HAP-1 (cell line): ENCODE measurements at regions not wholly inside any gene's neighbourhood (a gene's known extent, or its start where the extent isn't known, plus 50 kb on each side); places are given as distances from the start of the nearest gene placed in this dataset.

Experiments
- DNase-seq, 2 experiments: peaks; one replicate each; pipeline ENCODE4 v3.0.0-alpha.2; 2016 to 2020; ENCODE audit warnings: low spot score in 2 of 2
- H3K27me3 ChIP-seq: fragments of 250-450 bp; sonication (Bioruptor Pico); 2 replicates; pipeline ENCODE4 v1.5.1; 2020; ENCODE audit warnings: low read depth, mild to moderate bottlenecking, moderate library complexity
- H3K36me3 ChIP-seq: fragments of 250-450 bp; sonication (Bioruptor Pico); replicated peaks from 2 replicates; pipeline ENCODE4 v1.5.1; 2020; ENCODE audit warnings: mild to moderate bottlenecking
- H3K4me1 ChIP-seq: fragments of 250-450 bp; sonication (Bioruptor Pico); 2 replicates; pipeline ENCODE4 v1.5.1; 2020; ENCODE audit warnings: mild to moderate bottlenecking
- H3K4me3 ChIP-seq: fragments of 250-450 bp; sonication (Bioruptor Pico); 2 replicates; pipeline ENCODE4 v1.5.1; 2020; ENCODE audit warnings: mild to moderate bottlenecking, moderate library complexity
- H3K9me3 ChIP-seq: fragments of 250-450 bp; sonication (Bioruptor Pico); 2 replicates; pipeline ENCODE4 v1.5.1; 2020; ENCODE audit warnings: mild to moderate bottlenecking, moderate library complexity
- in situ Hi-C: fragments of 300-500 bp; cut with MboI; formaldehyde crosslinking; loops from 3 replicates; pipeline ENCODE4 v1.14.3; 2020; ENCODE audit warnings: low sequenced_read_pairs, inconsistent platforms, mixed read lengths

- H3K4me3 ChIP-seq, result no peak overlapping the region
- DNase-seq, result no peak
- no peaks in the 10 kb centered on the region for H3K36me3 ChIP-seq
- no peaks in the 10 kb centered on the region for H3K9me3 ChIP-seq
- H3K4me1 ChIP-seq, result peaks cover 27% of the 10 kb centered on the region
- in situ Hi-C loops, result no loop called here
- H3K27me3 ChIP-seq, result no peaks in the 10 kb centered on the region
Observed at GRCh38 chr2:42932271-42933151, 140.1 kb upstream of the HAAO start.

GRCh38 chr2:42931818-42932195 is 139.4 kb upstream of the HAAO start:
- no peaks in the 10 kb centered on the region for H3K9me3 ChIP-seq
- no peak for DNase-seq
- in situ Hi-C loops, result no loop called here
- peaks cover 27% of the 10 kb centered on the region for H3K4me1 ChIP-seq
- no peaks in the 10 kb centered on the region for H3K36me3 ChIP-seq
- H3K4me3 ChIP-seq, result no peak overlapping the region
- no peaks in the 10 kb centered on the region for H3K27me3 ChIP-seq

GRCh38 chr2:42931146-42931817 is 138.9 kb upstream of the HAAO start:
- DNase-seq, result no peak
- Histone ChIP-seq H3K4me1 (peaks cover 27% of the 10 kb centered on the region), H3K4me3 (no peak overlapping the region), H3K36me3 (no peaks in the 10 kb centered on the region), H3K9me3 (no peaks in the 10 kb centered on the region), H3K27me3 (no peaks in the 10 kb centered on the region)
- in situ Hi-C loops, result no loop called here

- no peak for DNase-seq
- no peaks in the 10 kb centered on the region for H3K9me3 ChIP-seq
- H3K36me3 ChIP-seq, result 0 out of 2 replicates have a peak, but pooled peaks cover under 1% of the 10 kb centered on the region
- H3K27me3 ChIP-seq, result no peaks in the 10 kb centered on the region
- no peak overlapping the region for H3K4me3 ChIP-seq
- in situ Hi-C loops, result no loop called here
- peaks cover 38% of the 10 kb centered on the region for H3K4me1 ChIP-seq
Observed at GRCh38 chr2:42930025-42930581, 137.7 kb upstream of the HAAO start.

- Histone ChIP-seq H3K27me3 (no peaks in the 10 kb centered on the region), H3K9me3 (no peaks in the 10 kb centered on the region), H3K36me3 (0 out of 2 replicates have a peak, but pooled peaks cover 3% of the 10 kb centered on the region), H3K4me1 (peaks cover 43% of the 10 kb centered on the region), H3K4me3 (no peak overlapping the region)
- in situ Hi-C loops, result no loop called here
- DNase-seq, result no peak
Observed at GRCh38 chr2:42929546-42930024, 137.2 kb upstream of the HAAO start.

- peak; percentile 62 to 75 for DNase-seq
Observed at GRCh38 chr2:42928692-42929545, 136.5 kb upstream of the HAAO start.

GRCh38 chr2:42928161-42928691 is 135.8 kb upstream of the HAAO start:
- in situ Hi-C loops, result no loop called here
- no peak overlapping the region for H3K4me3 ChIP-seq
- no peaks in the 10 kb centered on the region for H3K9me3 ChIP-seq
- H3K4me1 ChIP-seq, result peaks cover 50% of the 10 kb centered on the region
- H3K27me3 ChIP-seq, result no peaks in the 10 kb centered on the region
- 0 out of 2 replicates have a peak, but pooled peaks cover 3% of the 10 kb centered on the region for H3K36me3 ChIP-seq
- peak in 1 of 2 experiments; percentile 37 for DNase-seq

More at GRCh38 chr2:42928692-42929545, 136.5 kb upstream of the HAAO start:
- Histone ChIP-seq H3K27me3 (no peaks in the 10 kb centered on the region), H3K4me1 (peaks cover 49% of the 10 kb centered on the region), H3K36me3 (0 out of 2 replicates have a peak, but pooled peaks cover 3% of the 10 kb centered on the region), H3K9me3 (no peaks in the 10 kb centered on the region), H3K4me3 (no peak overlapping the region)
- in situ Hi-C loops, result no loop called here

- Histone ChIP-seq H3K27me3 (no peaks in the 10 kb centered on the region), H3K4me1 (peaks cover 50% of the 10 kb centered on the region), H3K4me3 (no peak overlapping the region), H3K36me3 (0 out of 2 replicates have a peak, but pooled peaks cover 3% of the 10 kb centered on the region), H3K9me3 (no peaks in the 10 kb centered on the region)
- no peak for DNase-seq
- in situ Hi-C loops, result no loop called here
Observed at GRCh38 chr2:42927334-42928160, 135.2 kb upstream of the HAAO start.

GRCh38 chr2:42926434-42927333 is 134.3 kb upstream of the HAAO start:
- Histone ChIP-seq H3K4me3 (no peak overlapping the region), H3K9me3 (no peaks in the 10 kb centered on the region), H3K36me3 (0 out of 2 replicates have a peak, but pooled peaks cover 3% of the 10 kb centered on the region), H3K4me1 (peaks cover 49% of the 10 kb centered on the region), H3K27me3 (no peaks in the 10 kb centered on the region)
- in situ Hi-C loops, result no loop called here
- no peak for DNase-seq

GRCh38 chr2:42925742-42926433 is 133.5 kb upstream of the HAAO start:
- DNase-seq, result no peak

GRCh38 chr2:42924418-42924886 is 132.1 kb upstream of the HAAO start:
- DNase-seq, result no peak
- no peaks in the 10 kb centered on the region for H3K27me3 ChIP-seq
- H3K4me1 ChIP-seq, result peaks cover 40% of the 10 kb centered on the region
- no peaks in the 10 kb centered on the region for H3K9me3 ChIP-seq
- no peak overlapping the region for H3K4me3 ChIP-seq
- in situ Hi-C loops, result no loop called here
- 0 out of 2 replicates have a peak, but pooled peaks cover 3% of the 10 kb centered on the region for H3K36me3 ChIP-seq

More at GRCh38 chr2:42925742-42926433, 133.5 kb upstream of the HAAO start:
- Histone ChIP-seq H3K9me3 (no peaks in the 10 kb centered on the region), H3K4me3 (no peak overlapping the region), H3K4me1 (peaks cover 48% of the 10 kb centered on the region), H3K27me3 (no peaks in the 10 kb centered on the region), H3K36me3 (0 out of 2 replicates have a peak, but pooled peaks cover 3% of the 10 kb centered on the region)
- in situ Hi-C loops, result no loop called here
